ENCODE measurements at regions not wholly inside any gene's neighbourhood (a gene's known extent, or its start where the extent isn't known, plus 50 kb on each side); places are given as distances from the start of the nearest gene placed in this dataset.

GRCh38 chr2:7279421-7279949, 362.3 kb downstream of the RNF144A start:
- Mint-ChIP-seq H3K27me3 (peaks cover 4% of the 10 kb centered on the region), H3K4me1 (ENCODE audit: unreplicated experiment) (peaks cover 10% of the 10 kb centered on the region), H3K9me3 (no peaks in the 10 kb centered on the region), H3K36me3 (no peaks in the 10 kb centered on the region), H3K27ac (no peak overlapping the region), H3K4me3 (no peak overlapping the region)
- no peak for DNase-seq (ENCODE audit: extremely low spot score, unreplicated experiment)
- no peak for TF ChIP-seq CTCF (conservative IDR thresholded peaks at IDR 0.05)

GRCh38 chr2:7280790-7281189, 363.6 kb downstream of the RNF144A start:
- peaks cover 4% of the 10 kb centered on the region for H3K27me3 Mint-ChIP-seq
- no peak for DNase-seq (ENCODE audit: extremely low spot score, unreplicated experiment)
- no peak overlapping the region for H3K27ac Mint-ChIP-seq
- no peaks in the 10 kb centered on the region for H3K9me3 Mint-ChIP-seq
- no peak overlapping the region for H3K4me3 Mint-ChIP-seq
- no peaks in the 10 kb centered on the region for H3K36me3 Mint-ChIP-seq
- H3K4me1 Mint-ChIP-seq (ENCODE audit: unreplicated experiment) = no peaks in the 10 kb centered on the region
- TF ChIP-seq CTCF (conservative IDR thresholded peaks at IDR 0.05) = no peak

- DNase-seq (ENCODE audit: extremely low spot score, unreplicated experiment) = no peak
- Mint-ChIP-seq H3K36me3 (no peaks in the 10 kb centered on the region), H3K27me3 (peaks cover 4% of the 10 kb centered on the region), H3K9me3 (no peaks in the 10 kb centered on the region), H3K27ac (no peak overlapping the region), H3K4me1 (ENCODE audit: unreplicated experiment) (no peaks in the 10 kb centered on the region), H3K4me3 (no peak overlapping the region)
- TF ChIP-seq CTCF (conservative IDR thresholded peaks at IDR 0.05) = no peak
Observed at GRCh38 chr2:7281231-7282201, 364.3 kb downstream of the RNF144A start.

- no peak for DNase-seq (ENCODE audit: extremely low spot score, unreplicated experiment)
- TF ChIP-seq CTCF (conservative IDR thresholded peaks at IDR 0.05) = no peak
- no peaks in the 10 kb centered on the region for H3K4me1 Mint-ChIP-seq (ENCODE audit: unreplicated experiment)
- H3K4me3 Mint-ChIP-seq = no peak overlapping the region
- H3K9me3 Mint-ChIP-seq = no peaks in the 10 kb centered on the region
- H3K27me3 Mint-ChIP-seq = no peaks in the 10 kb centered on the region
- no peaks in the 10 kb centered on the region for H3K36me3 Mint-ChIP-seq
- H3K27ac Mint-ChIP-seq = no peak overlapping the region
Observed at GRCh38 chr2:7286120-7286519, 368.9 kb downstream of the RNF144A start.

GRCh38 chr2:7288484-7288883, 371.3 kb downstream of the RNF144A start:
- Mint-ChIP-seq H3K27me3 (no peaks in the 10 kb centered on the region), H3K4me3 (no peak overlapping the region), H3K27ac (no peak overlapping the region), H3K9me3 (no peaks in the 10 kb centered on the region), H3K4me1 (ENCODE audit: unreplicated experiment) (peaks cover 10% of the 10 kb centered on the region), H3K36me3 (no peaks in the 10 kb centered on the region)
- TF ChIP-seq CTCF (conservative IDR thresholded peaks at IDR 0.05) = no peak
- no peak for DNase-seq (ENCODE audit: extremely low spot score, unreplicated experiment)

All from type B pancreatic cell (in vitro differentiated cells).